ENCODE measurements at regions not wholly inside any gene's neighbourhood (a gene's known extent, or its start where the extent isn't known, plus 50 kb on each side); places are given as distances from the start of the nearest gene placed in this dataset.
"Not testable (repeated sequence)": the region's sequence is repeated elsewhere in the genome, so short reads cannot be mapped to it uniquely, and the experiment has no call there.

- DNase-seq, result no peak
Observed at GRCh38 chrX:113297437-113297836, 456.8 kb upstream of the AMOT start.

GRCh38 chrX:113289503-113289902, 448.9 kb upstream of the AMOT start:
- no peak for DNase-seq

GRCh38 chrX:113287761-113288160, 447.1 kb upstream of the AMOT start:
- no peak for DNase-seq

GRCh38 chrX:113275804-113276203, 435.2 kb upstream of the AMOT start:
- no peak for DNase-seq

GRCh38 chrX:113274791-113275190, 434.2 kb upstream of the AMOT start:
- no peak for DNase-seq

GRCh38 chrX:113274345-113274744, 433.7 kb upstream of the AMOT start:
- DNase-seq, result no peak

- DNase-seq, result no peak
Observed at GRCh38 chrX:113269203-113269602, 428.6 kb upstream of the AMOT start.

GRCh38 chrX:113260474-113260873, 419.8 kb upstream of the AMOT start:
- no peak for DNase-seq

GRCh38 chrX:113222305-113222704, 381.7 kb upstream of the AMOT start:
- no peak for DNase-seq

GRCh38 chrX:113212052-113212451, 371.4 kb upstream of the AMOT start:
- DNase-seq, result no peak

- no peak for DNase-seq
Observed at GRCh38 chrX:113202601-113203000, 362.0 kb upstream of the AMOT start.

- DNase-seq, result no peak
Observed at GRCh38 chrX:113195949-113196348, 355.3 kb upstream of the AMOT start.

GRCh38 chrX:113192418-113192817, 351.8 kb upstream of the AMOT start:
- DNase-seq, result no peak

- DNase-seq, result no peak
Observed at GRCh38 chrX:113157496-113157895, 316.9 kb upstream of the AMOT start.

- not testable (repeated sequence) for DNase-seq
Observed at GRCh38 chrX:113154315-113154714, 313.7 kb upstream of the AMOT start.

- no peak for DNase-seq
Observed at GRCh38 chrX:113136836-113137235, 296.2 kb upstream of the AMOT start.

- DNase-seq, result no peak
Observed at GRCh38 chrX:113133316-113133715, 292.7 kb upstream of the AMOT start.

GRCh38 chrX:113124693-113125092, 284.1 kb upstream of the AMOT start:
- no peak for DNase-seq

- DNase-seq, result no peak
Observed at GRCh38 chrX:113075521-113075920, 234.9 kb upstream of the AMOT start.

GRCh38 chrX:113059714-113060113, 219.1 kb upstream of the AMOT start:
- DNase-seq, result no peak

GRCh38 chrX:113058634-113059033, 218.0 kb upstream of the AMOT start:
- DNase-seq, result no peak

GRCh38 chrX:113048896-113049295, 208.3 kb upstream of the AMOT start:
- no peak for DNase-seq

- no peak for DNase-seq
Observed at GRCh38 chrX:113048480-113048879, 207.8 kb upstream of the AMOT start.

- DNase-seq, result no peak
Observed at GRCh38 chrX:113033966-113034680, 193.5 kb upstream of the AMOT start.

- no peak for DNase-seq
Observed at GRCh38 chrX:113019958-113020357, 179.3 kb upstream of the AMOT start.
